K562 (cell line): ENCODE measurements at regions not wholly inside any gene's neighbourhood (a gene's known extent, or its start where the extent isn't known, plus 50 kb on each side); places are given as distances from the start of the nearest gene placed in this dataset.

Experiments
- GTF3C2 ChIP-seq: IDR thresholded peaks from 3 replicates; pipeline ENCODE4 v1.6.1; 2011; ENCODE audit warnings: borderline replicate concordance, mild to moderate bottlenecking, moderate library complexity; ENCODE audit not compliant: insufficient read length; ENCODE audit errors: extremely low read depth
- PTBP1 ChIP-seq: fragments of 200-400 bp; formaldehyde crosslinking; IDR thresholded peaks from 2 replicates; pipeline ENCODE4 v1.6.1; 2017; ENCODE audit warnings: low read depth, low read length
- SIN3A ChIP-seq, 2 experiments: fragments of 150-350 bp in 1 of 2; IDR thresholded peaks; 2 replicates each; pipeline ENCODE4 v1.6.1; 2011 to 2016; ENCODE audit warnings: borderline replicate concordance in 2 of 2, low read depth in 2 of 2, low read length in 2 of 2, mild to moderate bottlenecking in 2 of 2, moderate library complexity in 2 of 2; ENCODE audit not compliant: control insufficient read depth in 1 of 2
- ZFP91 ChIP-seq: sonication (generic); formaldehyde crosslinking; IDR thresholded peaks from 2 replicates; pipeline ENCODE4 v1.8.0; 2022; ENCODE audit warnings: mild to moderate bottlenecking, missing genetic modification reagents
- ZNF518B ChIP-seq: fragments of 250-450 bp; sonication (Bioruptor Pico); IDR thresholded peaks from 2 replicates; pipeline ENCODE4 v1.5.0; 2021; ENCODE audit warnings: mild to moderate bottlenecking, moderate library complexity

- TF ChIP-seq ZNF518B (CRISPR knock-in tag) (no peak), GTF3C2 (no peak), PTBP1 (no peak), ZFP91 (no peak), SIN3A (IDR thresholded peaks at IDR 0.05; ENCODE audit: borderline replicate concordance in 2 of 2, control insufficient read depth in 1 of 2, low read depth in 2 of 2, low read length in 2 of 2) (no peak)
Observed at GRCh38 chr14:86501611-86502010, 971.7 kb downstream of the FLRT2 start (continued).
